Osteocyte (in vitro differentiated cells): ENCODE measurements at regions not wholly inside any gene's neighbourhood (a gene's known extent, or its start where the extent isn't known, plus 50 kb on each side); places are given as distances from the start of the nearest gene placed in this dataset.

Experiments
- DNase-seq: peaks from one replicate; pipeline ENCODE4 v3.0.0; 2021; ENCODE audit warnings: mixed read lengths; ENCODE audit not compliant: unreplicated experiment; ENCODE audit errors: extremely low spot score
- H3K27ac Mint-ChIP-seq: one replicate; pipeline ENCODE4 v1.8.0; 2021; ENCODE audit warnings: mild to moderate bottlenecking, mixed read lengths; ENCODE audit not compliant: unreplicated experiment
- H3K27me3 Mint-ChIP-seq: one replicate; pipeline ENCODE4 v1.8.0; 2021; ENCODE audit warnings: mixed read lengths; ENCODE audit not compliant: unreplicated experiment
- H3K36me3 Mint-ChIP-seq: one replicate; pipeline ENCODE4 v1.8.0; 2021; ENCODE audit warnings: mixed read lengths; ENCODE audit not compliant: unreplicated experiment
- H3K4me1 Mint-ChIP-seq: one replicate; pipeline ENCODE4 v1.8.0; 2021; ENCODE audit warnings: mixed read lengths; ENCODE audit not compliant: unreplicated experiment
- H3K4me3 Mint-ChIP-seq: one replicate; pipeline ENCODE4 v1.8.0; 2021; ENCODE audit warnings: mild to moderate bottlenecking, moderate library complexity, mixed read lengths; ENCODE audit not compliant: unreplicated experiment
- H3K9me3 Mint-ChIP-seq: one replicate; pipeline ENCODE4 v1.8.0; 2021; ENCODE audit warnings: mixed read lengths; ENCODE audit not compliant: unreplicated experiment
- CTCF ChIP-seq: fragments of 200-600 bp; sonication (generic); IDR thresholded peaks from 2 replicates; pipeline ENCODE4 v1.5.0; 2021; ENCODE audit warnings: antibody characterized with exemption, mild to moderate bottlenecking, moderate library complexity

DNA sequence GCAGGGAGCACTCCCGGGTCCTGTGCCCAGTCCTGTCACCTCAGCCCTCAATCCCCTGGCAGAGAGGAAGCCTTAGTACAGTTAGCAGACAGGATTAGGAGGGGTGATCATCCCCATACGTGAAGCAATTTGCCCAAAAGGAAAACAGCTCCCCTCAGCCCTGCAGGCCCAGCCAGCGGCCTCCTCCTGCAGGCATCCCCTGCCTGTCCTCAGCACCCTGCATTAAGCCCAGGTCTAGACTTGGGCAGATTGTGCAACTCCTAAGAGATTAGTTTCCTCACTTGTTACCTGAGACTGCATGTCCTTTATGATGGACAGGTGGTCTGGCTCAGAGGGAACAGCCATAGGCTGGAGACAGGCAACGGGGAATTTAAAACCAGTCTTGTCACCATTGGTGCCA, 95.5 kb upstream of the TMEM45B start:
- peaks cover 8% of the 10 kb centered on the region for H3K27me3 Mint-ChIP-seq

GRCh38 chr11:129720994-129721393, 94.7 kb upstream of the TMEM45B start:
- no peak for TF ChIP-seq CTCF
- no peak overlapping the region for H3K4me3 Mint-ChIP-seq
- H3K36me3 Mint-ChIP-seq, result no peaks in the 10 kb centered on the region
- H3K27ac Mint-ChIP-seq, result no peak overlapping the region
- no peaks in the 10 kb centered on the region for H3K4me1 Mint-ChIP-seq
- no peak for DNase-seq
- no peaks in the 10 kb centered on the region for H3K9me3 Mint-ChIP-seq
- H3K27me3 Mint-ChIP-seq, result peaks cover 8% of the 10 kb centered on the region

More for the DNA sequence above, 95.5 kb upstream of the TMEM45B start:
- DNase-seq, result no peak
- Mint-ChIP-seq H3K4me3 (no peak overlapping the region), H3K9me3 (no peaks in the 10 kb centered on the region), H3K36me3 (no peaks in the 10 kb centered on the region), H3K27ac (no peak overlapping the region), H3K4me1 (no peaks in the 10 kb centered on the region)
- no peak for TF ChIP-seq CTCF

DNA sequence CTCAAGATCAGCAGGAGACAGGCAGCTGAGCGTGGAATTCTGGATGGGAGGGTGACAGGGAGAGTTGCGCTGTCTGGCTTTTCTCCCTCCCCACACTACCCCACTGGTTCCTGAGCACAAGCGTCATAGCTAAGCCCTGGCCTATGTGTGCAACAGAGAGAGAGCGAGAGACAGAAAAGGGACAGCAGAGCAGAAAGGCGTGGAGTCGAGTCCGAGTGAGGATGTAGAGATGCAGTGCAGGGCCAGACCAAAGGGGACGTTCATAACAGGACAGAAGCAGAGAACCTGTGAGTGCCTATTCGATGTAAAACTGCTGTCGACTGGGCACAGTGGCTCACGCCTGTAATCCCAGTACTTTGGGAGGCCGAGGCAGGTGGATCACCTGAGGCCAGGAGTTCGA, 94.0 kb upstream of the TMEM45B start:
- Mint-ChIP-seq H3K27me3 (peaks cover 6% of the 10 kb centered on the region), H3K36me3 (no peaks in the 10 kb centered on the region), H3K4me3 (no peak overlapping the region), H3K9me3 (no peaks in the 10 kb centered on the region), H3K27ac (no peak overlapping the region), H3K4me1 (no peaks in the 10 kb centered on the region)
- no peak for TF ChIP-seq CTCF
- DNase-seq, result no peak

DNA sequence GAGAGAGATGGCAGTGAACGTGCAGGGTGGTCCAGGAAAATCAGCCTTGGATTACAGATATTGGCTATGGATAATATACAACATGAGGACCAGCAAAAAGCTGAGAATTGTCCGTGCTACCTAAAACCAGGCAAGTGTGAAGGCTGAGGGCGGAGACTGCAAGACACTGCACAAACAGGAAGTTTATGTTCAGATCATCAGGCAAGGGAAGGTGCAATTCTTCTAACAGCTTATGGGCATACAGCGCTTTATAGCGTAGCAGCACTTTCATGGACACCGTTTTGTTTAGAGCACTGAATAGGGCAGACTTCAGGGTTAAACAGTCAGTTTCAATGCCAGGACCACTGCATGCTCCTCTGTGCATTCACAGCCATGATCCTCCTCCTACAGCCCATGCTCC, 93.1 kb upstream of the TMEM45B start:
- DNase-seq, result no peak
- peaks cover 6% of the 10 kb centered on the region for H3K27me3 Mint-ChIP-seq
- no peak overlapping the region for H3K4me3 Mint-ChIP-seq
- no peak overlapping the region for H3K27ac Mint-ChIP-seq
- TF ChIP-seq CTCF, result no peak
- no peaks in the 10 kb centered on the region for H3K9me3 Mint-ChIP-seq
- no peaks in the 10 kb centered on the region for H3K36me3 Mint-ChIP-seq
- no peaks in the 10 kb centered on the region for H3K4me1 Mint-ChIP-seq

GRCh38 chr11:129723146-129723760, 92.4 kb upstream of the TMEM45B start:
- Mint-ChIP-seq H3K4me3 (no peak overlapping the region), H3K36me3 (no peaks in the 10 kb centered on the region), H3K4me1 (no peaks in the 10 kb centered on the region), H3K27ac (no peak overlapping the region), H3K9me3 (no peaks in the 10 kb centered on the region), H3K27me3 (peaks cover 10% of the 10 kb centered on the region)
- TF ChIP-seq CTCF, result no peak
- no peak for DNase-seq
